Psoas muscle (tissue), 7 donors: ENCODE measurements at regions not wholly inside any gene's neighbourhood (a gene's known extent, or its start where the extent isn't known, plus 50 kb on each side); places are given as distances from the start of the nearest gene placed in this dataset.
A peak's percentile ranks its signal among the peaks of the same experiment; 100 is the strongest.

Experiments used
- ATAC-seq, 4 donors: fragments of 200-7000 bp; cut with Tn5 transposase; one replicate each; pipeline ENCODE4 v1.9.1; 2020; ENCODE audit warnings: moderate library complexity in 3 of 4, mild to moderate bottlenecking in 2 of 4
- DNase-seq, 2 donors: peaks; one replicate each; pipeline ENCODE4 v3.0.0-alpha.2; 2020
- H3K27ac ChIP-seq: fragments of 200-600 bp; one replicate; pipeline ENCODE4 v1.8.0; 2022
- H3K27me3 ChIP-seq, 3 donors: fragments of 200-600 bp in 1 of 3; one replicate each; pipeline versions ENCODE4 v1.6.1 to v1.8.0; 2013 to 2022; ENCODE audit warnings: low read length in 2 of 3, mild to moderate bottlenecking in 2 of 3, moderate library complexity in 1 of 3; ENCODE audit not compliant: insufficient read depth in 3 of 3
- H3K36me3 ChIP-seq, 2 donors: fragments of 200-600 bp in 1 of 2; one replicate each; pipeline versions ENCODE4 v1.6.1 to v1.8.0; 2013 to 2022; ENCODE audit warnings: low read depth in 1 of 2, mild to moderate bottlenecking in 1 of 2, moderate library complexity in 1 of 2; ENCODE audit not compliant: insufficient read depth in 1 of 2
- H3K4me1 ChIP-seq: fragments of 200-600 bp; one replicate; pipeline ENCODE4 v1.8.0; 2022
- H3K4me3 ChIP-seq: fragments of 200-600 bp; one replicate; pipeline ENCODE4 v1.8.0; 2022; ENCODE audit warnings: mild to moderate bottlenecking
- H3K9me3 ChIP-seq: fragments of 200-600 bp; one replicate; pipeline ENCODE4 v1.8.0; 2022
- CTCF ChIP-seq: fragments of 200-600 bp; IDR thresholded peaks from one replicate; pipeline ENCODE4 v1.8.0; 2022; ENCODE audit warnings: antibody characterized with exemption
- WGBS, 3 donors: extraction: QIAGEN DNeasy Blood & Tissue Kit; methylation state at CpG; one replicate each; pipeline versions ENCODE4 v1.1.6 to v1.1.7; 2013; 5-methylcytosine and 5-hydroxymethylcytosine counted together
- intact Hi-C, 2 donors: fragments of 100-400 bp; cut with DNase I; formaldehyde crosslinking; loops; one replicate each; pipeline versions ENCODE4 v1.11.0 to v1.14.2; 2022
- donor health status: healthy with polysubstance abuse.
- donor health status: DM: no; HTN: no; CAD: no; lungs with moderate emphysema.
- donor health status: Bipolar disorder and iron deficiency.
- donor health status: healthy.
- donor health status: DM: yes; HTN: yes; CAD: no.
- donor health status: DM: no; HTN: no; CAD: no.
- donor health status: DM: yes; HTN: yes; CAD: no.

GRCh38 chr12:75852143-75852542 is 179.4 kb downstream of the PHLDA1 start:
- ATAC-seq (no peak), DNase-seq (no peak)
- intact Hi-C loops: no loop called here
- 63 to 74% (median 66%) methylated on average over 3 of the region's 3 CpGs for WGBS, 3 donors
- H3K27me3 ChIP-seq: no peaks in the 10 kb centered on the region
- H3K27ac ChIP-seq: no peak overlapping the region
- H3K4me1 ChIP-seq: no peaks in the 10 kb centered on the region
- H3K4me3 ChIP-seq: no peak overlapping the region
- no peaks in the 10 kb centered on the region for H3K9me3 ChIP-seq
- no peak for TF ChIP-seq CTCF
- H3K36me3 ChIP-seq: no peaks in the 10 kb centered on the region

- Histone ChIP-seq H3K4me3 (no peak overlapping the region), H3K27ac (no peak overlapping the region), H3K9me3 (peaks cover 7% of the 10 kb centered on the region), H3K4me1 (no peaks in the 10 kb centered on the region), H3K27me3 (no peaks in the 10 kb centered on the region), H3K36me3 (no peaks in the 10 kb centered on the region)
- ATAC-seq (peak in 2 of 4 donors; percentile 51 to 60), DNase-seq (no peak)
- intact Hi-C loops: no loop called here
- no peak for TF ChIP-seq CTCF
- 34 to 37% (median 34%) methylated on average over 4 of the region's 4 CpGs for WGBS, 3 donors
These were observed 180.7 kb downstream of the PHLDA1 start for GRCh38 chr12:75850721-75851462.

GRCh38 chr12:75848961-75849360 is 182.6 kb downstream of the PHLDA1 start:
- Histone ChIP-seq H3K27ac (no peak overlapping the region), H3K27me3 (no peaks in the 10 kb centered on the region), H3K4me3 (no peak overlapping the region), H3K36me3 (no peaks in the 10 kb centered on the region), H3K4me1 (no peaks in the 10 kb centered on the region), H3K9me3 (peaks cover 7% of the 10 kb centered on the region)
- ATAC-seq (no peak), DNase-seq (no peak)
- no peak for TF ChIP-seq CTCF
- 3 to 33% (median 22%) methylated on average over 1 of the region's 1 CpG for WGBS, 3 donors
- intact Hi-C loops: no loop called here

- Histone ChIP-seq H3K9me3 (peaks cover 7% of the 10 kb centered on the region), H3K4me1 (no peaks in the 10 kb centered on the region), H3K27ac (no peak overlapping the region), H3K27me3 (no peaks in the 10 kb centered on the region), H3K36me3 (no peaks in the 10 kb centered on the region), H3K4me3 (no peak overlapping the region)
- WGBS, 3 donors: 21 to 30% (median 22%) methylated on average over 7 of the region's 7 CpGs
- intact Hi-C loops: no loop called here
- ATAC-seq (no peak), DNase-seq (no peak)
- TF ChIP-seq CTCF: no peak
These were observed 183.1 kb downstream of the PHLDA1 start for GRCh38 chr12:75848431-75848925.

GRCh38 chr12:75846102-75846501 is 185.5 kb downstream of the PHLDA1 start:
- H3K36me3 ChIP-seq: no peaks in the 10 kb centered on the region
- H3K27me3 ChIP-seq: no peaks in the 10 kb centered on the region
- 98 to 100% (median 100%) methylated on average over 1 of the region's 1 CpG for WGBS, 3 donors
- TF ChIP-seq CTCF: no peak
- no peaks in the 10 kb centered on the region for H3K4me1 ChIP-seq
- intact Hi-C loops: no loop called here
- H3K9me3 ChIP-seq: peaks cover 7% of the 10 kb centered on the region
- H3K4me3 ChIP-seq: no peak overlapping the region
- H3K27ac ChIP-seq: no peak overlapping the region
- DNase-seq (no peak), ATAC-seq (no peak)
